Endothelial cell of umbilical vein (primary cell): ENCODE measurements at regions not wholly inside any gene's neighbourhood (a gene's known extent, or its start where the extent isn't known, plus 50 kb on each side); places are given as distances from the start of the nearest gene placed in this dataset.

Experiments
- BruUV-seq: library from RNA; stranded (reverse); fragments of 400-500 nt; replicated peaks from 2 replicates; lab custom pipeline; 2021; lab: Mats Ljungman, UMichigan
- CTCF ChIA-PET: fragments of 300-600, 350-600 bp; sonication (Branson Sonifier 250); formaldehyde crosslinking; loops from one replicate; lab custom pipeline; 2021; ENCODE audit warnings: antibody characterized with exemption, inconsistent platforms; lab: Charles Lee
- POLR2A ChIA-PET: fragments of 300-600, 350-600 bp; sonication (Branson Sonifier 250); formaldehyde crosslinking; loops from one replicate; lab custom pipeline; 2021; ENCODE audit warnings: antibody characterized with exemption, inconsistent platforms; lab: Charles Lee
- DNase-seq: peaks from one replicate; pipeline ENCODE4 v3.0.0-alpha.2; 2011; ENCODE audit warnings: low read depth, low spot score
- FAIRE-seq: peaks from 2 replicates; lab custom pipeline; 2011; peaks lifted over from hg19 to GRCh38; lab: Jason Lieb, UNC
- H2AFZ ChIP-seq: 2 replicates; pipeline ENCODE4 v1.6.0; 2012; ENCODE audit warnings: low read depth, low read length, control low read depth, inconsistent platforms
- H3K27ac ChIP-seq: 2 replicates; pipeline ENCODE4 v1.5.1; 2011; ENCODE audit warnings: low read depth, mild to moderate bottlenecking, control low read depth, low read length, moderate library complexity; ENCODE audit not compliant: insufficient read depth
- H3K27me3 ChIP-seq, 2 experiments: 2 replicates each; pipeline versions ENCODE4 v1.6.0 to v1.6.1; 2011; ENCODE audit warnings: low read length in 2 of 2, mixed read lengths in 1 of 2; ENCODE audit not compliant: control insufficient read depth in 2 of 2, insufficient read depth in 2 of 2
- H3K36me3 ChIP-seq, 2 experiments: 2 replicates in 1 of 2; 3 replicates in 1 of 2; pipeline ENCODE4 v1.5.1; 2011; ENCODE audit warnings: low read length in 2 of 2, mild to moderate bottlenecking in 1 of 2, moderate library complexity in 1 of 2; ENCODE audit not compliant: control insufficient read depth in 2 of 2, insufficient read depth in 2 of 2; ENCODE audit errors: extremely low read depth in 1 of 2
- H3K4me1 ChIP-seq: 3 replicates; pipeline ENCODE4 v1.5.1; 2011; ENCODE audit warnings: mild to moderate bottlenecking, low read length; ENCODE audit not compliant: control insufficient read depth, insufficient read depth; ENCODE audit errors: extremely low read depth
- H3K4me2 ChIP-seq: 2 replicates; pipeline ENCODE4 v1.6.1; 2011; ENCODE audit warnings: low read length, control low read depth, mixed read lengths; ENCODE audit not compliant: insufficient read depth
- H3K4me3 ChIP-seq, 3 experiments: fragments of 200-600 bp in 1 of 3; sonication (generic), shearing (Covaris generic) in 1 of 3; replicated peaks in 1 of 3; 2 replicates each; pipeline ENCODE4 v1.5.1; 2011 to 2016; ENCODE audit warnings: control low read depth in 3 of 3, low read length in 3 of 3, mild to moderate bottlenecking in 2 of 3, inconsistent platforms in 1 of 3, low read depth in 1 of 3, moderate library complexity in 1 of 3; ENCODE audit not compliant: insufficient read depth in 1 of 3
- H3K79me2 ChIP-seq: 2 replicates; pipeline ENCODE4 v1.6.0; 2012; ENCODE audit warnings: low read length, inconsistent platforms; ENCODE audit not compliant: control insufficient read depth, insufficient read depth
- H3K9ac ChIP-seq: replicated peaks from 2 replicates; pipeline ENCODE3; 2011; ENCODE audit warnings: low read length, control low read depth; ENCODE audit not compliant: insufficient read depth; ENCODE audit errors: extremely low read depth
- H3K9me1 ChIP-seq: replicated peaks from 3 replicates; pipeline ENCODE4 v1.6.0; 2011; ENCODE audit warnings: mild to moderate bottlenecking, low read length; ENCODE audit not compliant: control insufficient read depth, insufficient read depth; ENCODE audit errors: extremely low read depth
- H3K9me3 ChIP-seq: replicated peaks from 2 replicates; pipeline ENCODE4 v1.5.1; 2012; ENCODE audit warnings: low read length, inconsistent platforms; ENCODE audit not compliant: control insufficient read depth, insufficient read depth
- H4K20me1 ChIP-seq: replicated peaks from 2 replicates; pipeline ENCODE3; 2011; ENCODE audit warnings: mild to moderate bottlenecking, low read length; ENCODE audit not compliant: control insufficient read depth, insufficient read depth; ENCODE audit errors: extremely low read depth
- EZH2 ChIP-seq: IDR thresholded peaks from 2 replicates; pipeline ENCODE4 v1.6.1; 2012; ENCODE audit warnings: borderline replicate concordance, low read depth, mild to moderate bottlenecking, moderate library complexity, low read length, inconsistent platforms; ENCODE audit not compliant: severe bottlenecking
- FOS ChIP-seq: IDR thresholded peaks from 2 replicates; pipeline ENCODE4 v1.6.1; 2011; ENCODE audit warnings: mild to moderate bottlenecking, low read length, moderate library complexity, borderline replicate concordance; ENCODE audit not compliant: insufficient read depth
- GATA2 ChIP-seq: IDR thresholded peaks from 2 replicates; pipeline ENCODE4 v1.7.0; 2011; ENCODE audit warnings: low read depth, mild to moderate bottlenecking, moderate library complexity, mixed read lengths, low read length; ENCODE audit not compliant: insufficient read length, insufficient read depth
- JUN ChIP-seq: IDR thresholded peaks from 2 replicates; pipeline ENCODE4 v1.6.1; 2011; ENCODE audit warnings: borderline replicate concordance, low read depth; ENCODE audit not compliant: insufficient read length, insufficient read depth
- MYC ChIP-seq: IDR thresholded peaks from one replicate; pipeline ENCODE4 v1.6.1; 2011; ENCODE audit warnings: mild to moderate bottlenecking, low read depth, low read length
- POLR2A ChIP-seq: IDR thresholded peaks from 2 replicates; pipeline ENCODE4 v1.6.1; 2012; ENCODE audit warnings: low read depth, mild to moderate bottlenecking, control low read depth, low read length
- POLR2AphosphoS5 ChIP-seq: IDR thresholded peaks from 2 replicates; pipeline ENCODE4 v1.6.1; 2012; ENCODE audit warnings: low read depth, mild to moderate bottlenecking, control low read depth, low read length, moderate library complexity; ENCODE audit not compliant: insufficient read depth
- dilution Hi-C: fragments of 300-500 bp; cut with MboI; formaldehyde crosslinking; loops from one replicate; pipeline ENCODE4 v1.15.0; 2019; ENCODE audit warnings: low sequenced_read_pairs; ENCODE audit not compliant: extremely low pct_ligation_motif_present
- intact Hi-C: fragments of 100-400 bp; cut with micrococcal nuclease; formaldehyde crosslinking; loops from one replicate; pipeline ENCODE4 v1.10.0; 2022
- TF ChIP-seq, protein P1 (sequence below), 2 donors: IDR thresholded peaks; 1 replicate in 1 of 2; 2 replicates in 1 of 2; pipeline ENCODE4 v1.5.1; 2011; ENCODE audit warnings: low read length in 2 of 2, mild to moderate bottlenecking in 2 of 2, moderate library complexity in 2 of 2, control low read depth in 1 of 2, inconsistent platforms in 1 of 2, low read depth in 1 of 2; ENCODE audit not compliant: insufficient read depth in 1 of 2; ENCODE audit errors: extremely low read depth in 1 of 2
- TF ChIP-seq, protein P2 (sequence below): IDR thresholded peaks from 2 replicates; pipeline ENCODE4 v1.6.1; 2011; ENCODE audit not compliant: insufficient read depth, insufficient read length

DNA sequence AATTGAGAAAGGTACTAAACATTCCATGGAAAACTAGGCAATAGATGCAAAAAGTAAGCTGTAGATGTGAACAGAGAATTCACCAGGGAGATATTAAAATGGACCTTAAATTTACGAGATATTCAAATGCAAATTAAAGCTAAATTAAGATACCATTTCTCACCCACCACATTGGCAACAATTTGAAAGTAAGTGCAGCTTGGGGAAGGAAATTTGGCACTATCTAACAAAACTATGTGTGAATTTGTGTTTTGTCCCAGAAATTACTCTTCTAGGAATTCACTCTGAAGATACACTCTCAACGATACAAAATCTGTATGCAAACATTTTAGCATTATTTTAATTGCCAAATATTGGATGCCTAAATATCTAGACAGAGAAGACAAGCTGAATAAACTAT, 178.2 kb upstream of the SORCS1 start:
- Histone ChIP-seq H3K4me3 (no peak overlapping the region), H3K79me2 (no peaks in the 10 kb centered on the region), H3K27me3 (no peaks in the 10 kb centered on the region), H3K36me3 (no peaks in the 10 kb centered on the region), H2AFZ (no peak overlapping the region), H3K9ac (no peak overlapping the region), H4K20me1 (no peaks in the 10 kb centered on the region), H3K9me1 (no peaks in the 10 kb centered on the region), H3K4me2 (no peak overlapping the region), H3K9me3 (peaks cover 6% of the 10 kb centered on the region), H3K4me1 (no peaks in the 10 kb centered on the region), H3K27ac (no peak overlapping the region)
- dilution Hi-C loops (no loop called here), intact Hi-C loops (no loop called here)
- FAIRE-seq (no peak), DNase-seq (no peak)
- no TSS peak for BruUV-seq
- ChIA-PET CTCF (no interaction called here), POLR2A (no interaction called here)
- TF ChIP-seq, protein P1, sequence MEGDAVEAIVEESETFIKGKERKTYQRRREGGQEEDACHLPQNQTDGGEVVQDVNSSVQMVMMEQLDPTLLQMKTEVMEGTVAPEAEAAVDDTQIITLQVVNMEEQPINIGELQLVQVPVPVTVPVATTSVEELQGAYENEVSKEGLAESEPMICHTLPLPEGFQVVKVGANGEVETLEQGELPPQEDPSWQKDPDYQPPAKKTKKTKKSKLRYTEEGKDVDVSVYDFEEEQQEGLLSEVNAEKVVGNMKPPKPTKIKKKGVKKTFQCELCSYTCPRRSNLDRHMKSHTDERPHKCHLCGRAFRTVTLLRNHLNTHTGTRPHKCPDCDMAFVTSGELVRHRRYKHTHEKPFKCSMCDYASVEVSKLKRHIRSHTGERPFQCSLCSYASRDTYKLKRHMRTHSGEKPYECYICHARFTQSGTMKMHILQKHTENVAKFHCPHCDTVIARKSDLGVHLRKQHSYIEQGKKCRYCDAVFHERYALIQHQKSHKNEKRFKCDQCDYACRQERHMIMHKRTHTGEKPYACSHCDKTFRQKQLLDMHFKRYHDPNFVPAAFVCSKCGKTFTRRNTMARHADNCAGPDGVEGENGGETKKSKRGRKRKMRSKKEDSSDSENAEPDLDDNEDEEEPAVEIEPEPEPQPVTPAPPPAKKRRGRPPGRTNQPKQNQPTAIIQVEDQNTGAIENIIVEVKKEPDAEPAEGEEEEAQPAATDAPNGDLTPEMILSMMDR (IDR thresholded peaks at IDR 0.05; ENCODE audit: extremely low read depth in 1 of 2, insufficient read depth in 1 of 2, low read depth in 1 of 2, low read length in 2 of 2), result no peak
- no peak for TF ChIP-seq FOS
- no peak for TF ChIP-seq POLR2AphosphoS5
- no peak for TF ChIP-seq EZH2
- TF ChIP-seq, protein P2, sequence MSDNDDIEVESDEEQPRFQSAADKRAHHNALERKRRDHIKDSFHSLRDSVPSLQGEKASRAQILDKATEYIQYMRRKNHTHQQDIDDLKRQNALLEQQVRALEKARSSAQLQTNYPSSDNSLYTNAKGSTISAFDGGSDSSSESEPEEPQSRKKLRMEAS, result no peak
- TF ChIP-seq GATA2, result no peak
- no peak for TF ChIP-seq JUN
- TF ChIP-seq MYC, result no peak
- TF ChIP-seq POLR2A, result no peak
